SJSA1 (cell line): ENCODE measurements at regions not wholly inside any gene's neighbourhood (a gene's known extent, or its start where the extent isn't known, plus 50 kb on each side); places are given as distances from the start of the nearest gene placed in this dataset.

Experiments used
- DNase-seq, 2 experiments: peaks; one replicate each; pipeline ENCODE4 v3.0.0-alpha.2; 2015 to 2020; ENCODE audit warnings: low spot score in 2 of 2, low read depth in 1 of 2
- H3K27ac ChIP-seq: fragments of 250-450 bp; sonication (Bioruptor Pico); 2 replicates; pipeline ENCODE4 v1.5.1; 2020; ENCODE audit warnings: mild to moderate bottlenecking, moderate library complexity
- H3K27me3 ChIP-seq: fragments of 250-450 bp; sonication (Bioruptor Pico); replicated peaks from 2 replicates; pipeline ENCODE4 v1.5.1; 2020; ENCODE audit warnings: mild to moderate bottlenecking, moderate library complexity
- H3K36me3 ChIP-seq: fragments of 250-450 bp; sonication (Bioruptor Pico); 2 replicates; pipeline ENCODE4 v1.5.1; 2020; ENCODE audit warnings: mild to moderate bottlenecking
- H3K4me1 ChIP-seq: fragments of 250-450 bp; sonication (Bioruptor Pico); replicated peaks from 2 replicates; pipeline ENCODE4 v1.6.1; 2021; ENCODE audit warnings: mild to moderate bottlenecking
- H3K4me3 ChIP-seq: fragments of 250-450 bp; sonication (Bioruptor Pico); 2 replicates; pipeline ENCODE4 v1.5.1; 2020; ENCODE audit warnings: mild to moderate bottlenecking
- H3K9me3 ChIP-seq: fragments of 250-450 bp; sonication (Bioruptor Pico); replicated peaks from 2 replicates; pipeline ENCODE4 v1.5.1; 2020; ENCODE audit warnings: mild to moderate bottlenecking

DNA sequence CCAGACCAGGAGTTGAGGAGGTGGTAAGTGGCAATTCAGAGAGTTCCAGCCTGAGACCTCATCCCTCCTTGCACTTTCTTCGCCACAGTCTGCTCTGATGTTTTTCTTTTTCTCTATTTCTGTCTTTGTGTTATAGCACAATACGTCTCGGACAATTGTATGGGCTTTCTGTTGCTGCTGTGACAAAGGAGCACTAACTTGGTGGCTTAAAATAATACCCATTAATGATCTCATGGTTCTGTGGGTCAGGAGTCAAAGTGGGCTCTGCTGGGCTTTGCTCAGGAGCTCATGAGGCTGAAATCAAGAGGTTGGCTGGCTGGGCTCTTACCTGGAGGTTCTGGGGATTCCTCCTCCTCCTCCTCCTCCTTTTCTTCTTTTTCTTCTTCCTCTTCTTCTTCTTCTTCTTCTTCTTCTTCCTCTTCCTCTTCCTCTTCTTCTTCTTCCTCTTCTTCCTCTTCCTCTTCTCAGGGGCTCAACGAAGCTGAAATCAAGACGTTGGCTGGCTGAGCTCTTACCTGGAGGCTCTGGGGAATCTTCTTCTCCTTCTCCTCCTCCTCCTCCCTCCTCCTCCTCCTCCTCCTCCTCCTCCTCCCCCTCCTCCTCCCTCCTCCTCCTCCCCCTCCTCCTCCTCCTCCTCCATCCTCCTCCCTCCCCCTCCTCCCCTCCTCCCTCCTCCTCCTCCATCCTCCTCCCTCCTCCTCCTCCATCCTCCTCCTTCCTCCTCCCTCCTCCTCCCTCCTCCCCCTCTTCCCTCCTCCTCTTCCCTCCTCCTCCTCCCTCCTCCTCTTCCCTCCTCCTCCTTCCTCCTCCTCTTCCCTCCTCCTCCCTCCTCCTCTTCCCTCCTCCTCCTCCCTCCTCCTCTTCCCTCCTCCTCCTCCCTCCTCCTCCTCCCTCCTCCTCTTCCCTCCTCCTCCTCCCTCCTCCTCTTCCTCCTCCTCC lies 104.0 kb downstream of the GATA6 start:
- DNase-seq, result no peak
- no peaks in the 10 kb centered on the region for H3K4me1 ChIP-seq
- H3K4me3 ChIP-seq, result no peak overlapping the region
- no peaks in the 10 kb centered on the region for H3K27me3 ChIP-seq
- no peak overlapping the region for H3K27ac ChIP-seq
- H3K36me3 ChIP-seq, result no peaks in the 10 kb centered on the region
- no peaks in the 10 kb centered on the region; the same call in 1 of the 2 replicates for H3K9me3 ChIP-seq

GRCh38 chr18:22272242-22272641 lies 102.9 kb downstream of the GATA6 start:
- no peak overlapping the region for H3K4me3 ChIP-seq
- no peaks in the 10 kb centered on the region for H3K36me3 ChIP-seq
- no peak for DNase-seq
- no peaks in the 10 kb centered on the region for H3K27me3 ChIP-seq
- H3K4me1 ChIP-seq, result no peaks in the 10 kb centered on the region
- no peak overlapping the region for H3K27ac ChIP-seq
- no peaks in the 10 kb centered on the region; the same call in 1 of the 2 replicates for H3K9me3 ChIP-seq

GRCh38 chr18:22271030-22271429 lies 101.6 kb downstream of the GATA6 start:
- H3K4me1 ChIP-seq, result no peaks in the 10 kb centered on the region
- H3K9me3 ChIP-seq, result no peaks in the 10 kb centered on the region; the same call in 1 of the 2 replicates
- no peaks in the 10 kb centered on the region for H3K27me3 ChIP-seq
- no peak for DNase-seq
- H3K36me3 ChIP-seq, result no peaks in the 10 kb centered on the region
- H3K4me3 ChIP-seq, result no peak overlapping the region
- H3K27ac ChIP-seq, result no peak overlapping the region

GRCh38 chr18:22268641-22269128 lies 99.3 kb downstream of the GATA6 start:
- Histone ChIP-seq H3K4me3 (no peak overlapping the region), H3K36me3 (no peaks in the 10 kb centered on the region), H3K4me1 (peaks cover 2% of the 10 kb centered on the region), H3K27ac (no peak overlapping the region), H3K27me3 (no peaks in the 10 kb centered on the region), H3K9me3 (no peaks in the 10 kb centered on the region)
- no peak for DNase-seq

- Histone ChIP-seq H3K27ac (no peak overlapping the region), H3K36me3 (no peaks in the 10 kb centered on the region), H3K27me3 (no peaks in the 10 kb centered on the region), H3K4me1 (peaks cover 10% of the 10 kb centered on the region), H3K9me3 (no peaks in the 10 kb centered on the region), H3K4me3 (no peak overlapping the region)
- no peak for DNase-seq
Observed at GRCh38 chr18:22267697-22268096, 98.3 kb downstream of the GATA6 start.

DNA sequence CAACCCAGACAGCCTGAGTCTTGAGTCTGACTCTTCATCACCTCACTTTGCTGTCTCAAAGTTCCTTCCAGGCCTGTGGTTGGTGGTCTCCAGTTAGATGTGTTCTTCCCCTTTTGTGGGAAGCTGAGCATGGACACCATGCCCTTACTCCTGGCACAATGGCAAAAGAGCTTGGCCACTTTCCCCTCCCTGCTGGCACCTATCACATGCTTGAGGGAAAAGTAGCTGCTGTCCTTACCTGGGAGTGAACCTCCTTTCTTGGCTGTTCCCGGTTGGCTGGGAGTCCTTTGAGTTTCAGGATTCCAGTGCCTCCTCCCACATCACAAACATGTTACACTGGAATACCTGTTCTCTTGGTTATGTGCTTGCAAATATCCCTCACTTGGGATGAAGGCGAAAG lies 97.8 kb downstream of the GATA6 start:
- Histone ChIP-seq H3K27me3 (no peaks in the 10 kb centered on the region), H3K36me3 (no peaks in the 10 kb centered on the region), H3K9me3 (no peaks in the 10 kb centered on the region), H3K4me1 (peaks cover 10% of the 10 kb centered on the region), H3K4me3 (no peak overlapping the region), H3K27ac (no peak overlapping the region)
- no peak for DNase-seq

DNA sequence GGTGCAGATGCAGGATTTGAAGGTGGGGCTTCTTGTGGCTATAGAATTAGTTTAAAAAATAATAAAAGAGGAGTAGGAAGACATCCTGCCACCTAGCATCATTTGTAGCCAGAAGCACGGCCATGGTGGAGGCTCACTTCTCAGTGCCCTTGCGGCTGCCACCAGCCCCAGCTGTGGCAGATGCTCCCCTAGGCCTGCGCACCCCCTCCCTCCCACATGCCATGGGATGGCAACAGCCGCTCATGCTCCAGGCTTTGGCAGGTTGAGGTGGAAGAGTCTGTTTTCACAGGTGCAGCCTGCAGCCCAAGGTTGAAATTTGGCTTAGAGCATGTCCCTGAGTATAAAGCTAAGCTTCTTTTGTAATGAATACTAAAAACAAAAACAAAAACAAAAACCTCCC lies 96.4 kb downstream of the GATA6 start:
- no peak for DNase-seq
- Histone ChIP-seq H3K27me3 (no peaks in the 10 kb centered on the region), H3K4me1 (peaks cover 10% of the 10 kb centered on the region), H3K4me3 (no peak overlapping the region), H3K9me3 (no peaks in the 10 kb centered on the region), H3K36me3 (no peaks in the 10 kb centered on the region), H3K27ac (no peak overlapping the region)

DNA sequence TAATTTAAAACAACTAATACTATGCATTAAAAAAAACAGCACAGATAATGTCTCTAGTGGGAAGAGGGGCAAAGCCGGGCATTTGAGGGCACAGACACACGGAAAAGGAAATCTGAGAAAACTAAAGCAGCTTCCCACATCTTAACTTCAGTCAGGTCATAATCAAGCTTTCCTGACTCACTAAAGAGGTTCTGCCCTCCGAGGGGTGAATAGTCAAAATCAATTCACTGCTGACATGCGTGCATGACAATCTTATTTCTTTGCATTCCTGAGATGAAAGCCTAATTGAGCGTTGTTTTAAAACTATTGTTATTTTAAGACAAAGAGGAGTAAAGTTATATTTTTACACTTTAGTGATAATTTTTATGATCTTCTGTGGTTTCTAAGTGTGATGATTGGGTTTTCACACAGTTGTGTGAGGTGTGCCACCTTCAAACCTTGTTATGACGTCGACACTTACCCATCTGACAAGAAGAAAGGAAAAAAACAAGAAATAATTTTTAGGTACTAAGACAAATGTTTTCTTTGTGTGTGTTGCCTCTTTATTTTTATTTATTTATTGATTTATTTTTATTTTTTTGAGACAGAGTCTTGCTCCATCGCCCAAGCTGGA lies 90.9 kb downstream of the GATA6 start:
- Histone ChIP-seq H3K4me3 (no peak overlapping the region), H3K27me3 (no peaks in the 10 kb centered on the region), H3K27ac (no peak overlapping the region), H3K9me3 (no peaks in the 10 kb centered on the region), H3K4me1 (peaks cover 10% of the 10 kb centered on the region), H3K36me3 (no peaks in the 10 kb centered on the region)
- DNase-seq, result no peak

DNA sequence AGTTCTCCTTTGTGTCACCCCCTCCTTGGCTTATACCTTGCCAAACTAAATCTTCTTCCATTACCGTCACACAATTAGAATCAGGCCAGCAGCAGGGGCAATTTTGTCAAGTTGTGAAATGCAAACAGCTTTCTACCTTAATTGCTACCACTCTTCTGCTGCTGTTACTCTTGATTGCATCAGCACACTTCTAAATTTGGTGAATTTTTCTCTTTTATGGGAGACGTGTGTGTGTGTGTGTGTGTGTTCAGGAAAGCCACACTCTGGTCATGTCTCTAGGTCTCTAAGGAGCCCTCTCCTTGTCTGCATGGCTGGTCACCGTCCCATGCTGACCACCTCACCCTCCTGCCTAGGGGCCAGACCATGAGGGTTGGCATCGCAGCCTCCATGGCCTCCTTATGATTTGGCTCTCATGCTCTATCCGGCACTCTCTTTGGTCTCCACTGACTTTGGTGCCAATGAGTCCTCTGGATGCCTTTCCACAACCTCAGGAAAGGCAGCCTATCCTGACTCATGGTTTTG lies 87.7 kb downstream of the GATA6 start:
- no peak overlapping the region for H3K4me3 ChIP-seq
- DNase-seq, result no peak

GRCh38 chr18:22254088-22254487 lies 84.7 kb downstream of the GATA6 start:
- no peaks in the 10 kb centered on the region for H3K4me1 ChIP-seq
- no peak overlapping the region for H3K4me3 ChIP-seq
- DNase-seq, result no peak
- H3K27me3 ChIP-seq, result no peaks in the 10 kb centered on the region
- no peaks in the 10 kb centered on the region for H3K36me3 ChIP-seq
- H3K27ac ChIP-seq, result no peak overlapping the region
- no peaks in the 10 kb centered on the region for H3K9me3 ChIP-seq

More for the DNA sequence above, 87.7 kb downstream of the GATA6 start:
- Histone ChIP-seq H3K27ac (no peak overlapping the region), H3K27me3 (no peaks in the 10 kb centered on the region), H3K9me3 (no peaks in the 10 kb centered on the region), H3K4me1 (no peaks in the 10 kb centered on the region), H3K36me3 (no peaks in the 10 kb centered on the region)

DNA sequence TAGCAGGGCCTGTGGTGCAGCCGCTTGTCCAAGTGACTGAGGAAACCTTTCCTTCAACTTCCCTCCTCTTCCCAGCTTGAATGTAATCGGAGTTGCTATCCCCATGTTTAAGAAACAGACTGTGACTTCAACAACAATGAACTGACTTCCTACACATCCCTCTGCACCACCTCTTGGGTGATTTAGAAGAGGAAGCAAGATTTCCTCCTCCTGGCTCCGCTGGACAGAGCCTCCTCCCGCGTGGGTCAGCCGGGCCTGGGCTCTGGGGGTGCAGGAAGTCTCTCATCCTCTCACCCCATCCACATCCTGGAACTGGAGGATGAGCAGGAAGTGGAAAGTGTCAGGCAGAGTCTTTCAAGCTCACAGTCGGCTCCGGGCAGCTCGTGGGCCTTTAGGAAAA lies 84.3 kb downstream of the GATA6 start:
- no peak for DNase-seq

DNA sequence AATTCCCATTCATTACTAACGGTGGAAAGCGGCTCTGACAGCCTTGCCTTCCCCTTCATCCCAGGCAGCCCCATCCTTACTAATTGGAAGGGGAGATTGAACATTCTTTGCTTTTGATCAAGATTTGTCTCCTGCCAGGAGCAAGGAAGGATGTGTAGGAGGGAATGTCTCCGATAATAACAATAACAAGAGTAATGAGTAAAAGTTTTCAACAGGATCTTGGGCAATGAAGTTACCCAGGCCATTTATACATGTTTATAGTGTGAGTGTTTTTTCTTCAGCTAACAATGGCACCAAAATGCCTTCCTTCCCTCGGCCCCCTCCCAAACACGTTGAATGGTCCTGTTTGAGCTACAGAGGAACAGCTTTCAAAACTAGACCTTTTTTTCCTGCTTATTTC lies 83.8 kb downstream of the GATA6 start:
- H3K27me3 ChIP-seq, result no peaks in the 10 kb centered on the region
- no peaks in the 10 kb centered on the region for H3K4me1 ChIP-seq
- DNase-seq, result no peak
- no peaks in the 10 kb centered on the region for H3K9me3 ChIP-seq
- no peak overlapping the region for H3K4me3 ChIP-seq
- no peak overlapping the region for H3K27ac ChIP-seq
- no peaks in the 10 kb centered on the region for H3K36me3 ChIP-seq

More for the DNA sequence above, 84.3 kb downstream of the GATA6 start:
- no peak overlapping the region for H3K4me3 ChIP-seq
- no peak overlapping the region for H3K27ac ChIP-seq
- no peaks in the 10 kb centered on the region for H3K9me3 ChIP-seq
- H3K36me3 ChIP-seq, result no peaks in the 10 kb centered on the region
- no peaks in the 10 kb centered on the region for H3K27me3 ChIP-seq
- no peaks in the 10 kb centered on the region for H3K4me1 ChIP-seq
